OCI-LY3 (cell line): ENCODE measurements at regions not wholly inside any gene's neighbourhood (a gene's known extent, or its start where the extent isn't known, plus 50 kb on each side); places are given as distances from the start of the nearest gene placed in this dataset.

Experiments
- CTCF ChIP-seq: fragments of 200-600, 300-600 bp; sonication (generic); IDR thresholded peaks from 2 replicates; pipeline ENCODE4 v1.5.1; 2014; ENCODE audit warnings: antibody characterized with exemption, low read length, low read depth
- EZH2phosphoT487 ChIP-seq: fragments of 200-600 bp; shearing (Covaris generic); IDR thresholded peaks from 2 replicates; pipeline ENCODE4 v1.6.1; 2018; ENCODE audit warnings: antibody characterized with exemption, mixed run types, low read depth

GRCh38 chr1:72885017-72885416, 602.7 kb upstream of the NEGR1 start:
- TF ChIP-seq CTCF (no peak), EZH2phosphoT487 (no peak)
